ENCODE measurements at regions not wholly inside any gene's neighbourhood (a gene's known extent, or its start where the extent isn't known, plus 50 kb on each side); places are given as distances from the start of the nearest gene placed in this dataset.

- no peak for TF ChIP-seq POLR2A (IDR thresholded peaks at IDR 0.05; ENCODE audit: low read depth, low read length)
- TF ChIP-seq RCOR1 (IDR thresholded peaks at IDR 0.05; ENCODE audit: insufficient replicate concordance, low read length): no peak
- no peak for TF ChIP-seq MAFK (IDR thresholded peaks at IDR 0.05; ENCODE audit: low read depth, low read length)
Observed at GRCh38 chr3:187985647-187986046, 168.3 kb upstream of the LPP start.

Data from IMR-90 (cell line).